ENCODE measurements at regions not wholly inside any gene's neighbourhood (a gene's known extent, or its start where the extent isn't known, plus 50 kb on each side); places are given as distances from the start of the nearest gene placed in this dataset.

GRCh38 chr2:9124231-9124741, 82.3 kb upstream of the ASAP2 start (continued):
- no peak for TF ChIP-seq E4F1 (IDR thresholded peaks at IDR 0.05; ENCODE audit: borderline replicate concordance, partially characterized antibody)

- Histone ChIP-seq H3K36me3 (ENCODE audit: control insufficient read depth in 2 of 2, insufficient read depth in 2 of 2, low read length in 1 of 2) (no peaks in the 10 kb centered on the region), H3K27me3 (replicated peaks in 1 of 2; ENCODE audit: control insufficient read depth in 2 of 2, insufficient read depth in 2 of 2, low read length in 1 of 2) (no peaks in the 10 kb centered on the region), H3K4me1 (ENCODE audit: control insufficient read depth, insufficient read depth, low read length) (no peaks in the 10 kb centered on the region), H3K79me2 (ENCODE audit: control insufficient read depth, insufficient read depth, low read length) (no peaks in the 10 kb centered on the region), H3K9ac (ENCODE audit: control insufficient read depth, insufficient read depth, low read length) (no peak overlapping the region), H3K4me2 (ENCODE audit: control insufficient read depth, insufficient read depth) (no peak overlapping the region), H3K27ac (ENCODE audit: control insufficient read depth, insufficient read depth) (no peak overlapping the region), H4K20me1 (ENCODE audit: control insufficient read depth, insufficient read depth) (no peaks in the 10 kb centered on the region), H3K4me3 (no peak overlapping the region), H2AFZ (ENCODE audit: control insufficient read depth, low read depth, low read length) (no peak overlapping the region), H3K9me3 (replicated peaks; ENCODE audit: control insufficient read depth, insufficient read depth, low read length) (no peaks in the 10 kb centered on the region; the same call in 2 of the 3 replicates)
- ChIA-PET RAD21 (ENCODE audit: unreplicated experiment) (no interaction called here), SMC1A (ENCODE audit: uncharacterized antibody, unreplicated experiment) (no interaction called here), POLR2A (no interaction called here), CTCF (no interaction called here)
- no TSS peak for BruUV-seq (replicated peaks)
- DNase-seq (ENCODE audit: low read depth, low spot score) = no peak
- in situ Hi-C loops (cut with MboI) (no loop called here), intact Hi-C loops (cut with micrococcal nuclease; ENCODE audit: unreplicated experiment) (no loop called here)
- ATAC-seq = no peak
- FAIRE-seq = no peak
- WGBS (ENCODE audit: insufficient coverage, insufficient replicate concordance, low lambda C conversion rate, missing lambda C conversion rate) = 37% methylated on average over 5 of the region's 5 CpGs
- TF ChIP-seq RB1 (IDR thresholded peaks at IDR 0.05; ENCODE audit: borderline replicate concordance) (no peak), ZNF622 (IDR thresholded peaks at IDR 0.05) (no peak), HSF1 (IDR thresholded peaks at IDR 0.05; ENCODE audit: low read depth, low read length) (no peak), GABPA (IDR thresholded peaks at IDR 0.05; ENCODE audit: low read depth) (no peak), EGR1 (IDR thresholded peaks at IDR 0.05; ENCODE audit: borderline replicate concordance in 1 of 2, low read depth in 2 of 2, low read length in 2 of 2) (no peak), BCL11A (IDR thresholded peaks at IDR 0.05; ENCODE audit: low read depth, low read length) (no peak), SMAD1 (IDR thresholded peaks at IDR 0.05; ENCODE audit: low read depth, partially characterized antibody) (no peak), FOXM1 (IDR thresholded peaks at IDR 0.05; ENCODE audit: low read depth, low read length) (no peak), PML (IDR thresholded peaks at IDR 0.05; ENCODE audit: low read length) (no peak), ZZZ3 (IDR thresholded peaks at IDR 0.05; ENCODE audit: control insufficient read depth, insufficient read length, low read depth) (no peak), USF1 (IDR thresholded peaks at IDR 0.05; ENCODE audit: borderline replicate concordance, extremely low read length, insufficient read depth, low read depth, low read length) (no peak), GATAD2B (conservative IDR thresholded peaks at IDR 0.05; ENCODE audit: low read depth) (no peak)
These were observed 83.5 kb upstream of the ASAP2 start for GRCh38 chr2:9123069-9123468.
